Gastroesophageal sphincter (tissue), 4 donors: ENCODE measurements at regions not wholly inside any gene's neighbourhood (a gene's known extent, or its start where the extent isn't known, plus 50 kb on each side); places are given as distances from the start of the nearest gene placed in this dataset.

ENCODE experiments used
- ATAC-seq: fragments of 150-250 bp; one replicate; pipeline ENCODE4 v1.9.1; 2016; ENCODE audit warnings: mild to moderate bottlenecking, moderate library complexity
- H3K27ac ChIP-seq, 4 donors: fragments of 200-600 bp; sonication (generic) in 3 of 4; 1 replicate in 3 of 4; 2 replicates in 1 of 4; pipeline ENCODE4 v1.5.1; 2016 to 2019
- H3K27me3 ChIP-seq: fragments of 200-600 bp; sonication (generic); one replicate; pipeline ENCODE4 v1.5.1; 2019
- H3K36me3 ChIP-seq, 2 donors: fragments of 200-600 bp; sonication (generic); one replicate each; pipeline ENCODE4 v1.5.1; 2019; ENCODE audit warnings: control low read depth in 1 of 2
- H3K4me1 ChIP-seq, 3 donors: fragments of 200-600 bp; sonication (generic); 1 replicate in 2 of 3; 2 replicates in 1 of 3; pipeline ENCODE4 v1.5.1; 2016 to 2019; ENCODE audit warnings: control low read depth in 2 of 3
- H3K4me3 ChIP-seq, 2 donors: fragments of 200-600 bp; sonication (generic); one replicate each; pipeline ENCODE4 v1.5.1; 2019; ENCODE audit warnings: mild to moderate bottlenecking in 1 of 2, moderate library complexity in 1 of 2
- H3K9me3 ChIP-seq, 3 donors: fragments of 200-600 bp; sonication (generic); one replicate each; pipeline ENCODE4 v1.5.1; 2017 to 2019; ENCODE audit warnings: control low read depth in 2 of 3
- CTCF ChIP-seq, 4 experiments: fragments of 200-600 bp in 2 of 4; fragments of 450-650 bp in 2 of 4; sonication (generic) in 1 of 4; IDR thresholded peaks; one replicate each; pipeline ENCODE4 v1.5.1; 2017 to 2019; ENCODE audit warnings: antibody characterized with exemption in 4 of 4, mild to moderate bottlenecking in 2 of 4, moderate library complexity in 2 of 4
- EP300 ChIP-seq: sonication (generic); formaldehyde crosslinking; IDR thresholded peaks from one replicate; pipeline ENCODE4 v1.6.1; 2017; ENCODE audit warnings: antibody characterized with exemption, mild to moderate bottlenecking
- POLR2A ChIP-seq, 2 donors: fragments of 450-650 bp; IDR thresholded peaks; one replicate each; pipeline ENCODE4 v1.6.1; 2017; ENCODE audit warnings: antibody characterized with exemption in 2 of 2, mild to moderate bottlenecking in 2 of 2, moderate library complexity in 1 of 2
- POLR2AphosphoS5 ChIP-seq: sonication (generic); formaldehyde crosslinking; IDR thresholded peaks from one replicate; pipeline ENCODE4 v1.6.1; 2017; ENCODE audit warnings: antibody characterized with exemption
- WGBS, 2 donors: methylation state at CpG; one replicate each; pipeline ENCODE4 v1.1.5; 2018; ENCODE audit warnings: low coverage in 1 of 2; 5-methylcytosine and 5-hydroxymethylcytosine counted together

DNA sequence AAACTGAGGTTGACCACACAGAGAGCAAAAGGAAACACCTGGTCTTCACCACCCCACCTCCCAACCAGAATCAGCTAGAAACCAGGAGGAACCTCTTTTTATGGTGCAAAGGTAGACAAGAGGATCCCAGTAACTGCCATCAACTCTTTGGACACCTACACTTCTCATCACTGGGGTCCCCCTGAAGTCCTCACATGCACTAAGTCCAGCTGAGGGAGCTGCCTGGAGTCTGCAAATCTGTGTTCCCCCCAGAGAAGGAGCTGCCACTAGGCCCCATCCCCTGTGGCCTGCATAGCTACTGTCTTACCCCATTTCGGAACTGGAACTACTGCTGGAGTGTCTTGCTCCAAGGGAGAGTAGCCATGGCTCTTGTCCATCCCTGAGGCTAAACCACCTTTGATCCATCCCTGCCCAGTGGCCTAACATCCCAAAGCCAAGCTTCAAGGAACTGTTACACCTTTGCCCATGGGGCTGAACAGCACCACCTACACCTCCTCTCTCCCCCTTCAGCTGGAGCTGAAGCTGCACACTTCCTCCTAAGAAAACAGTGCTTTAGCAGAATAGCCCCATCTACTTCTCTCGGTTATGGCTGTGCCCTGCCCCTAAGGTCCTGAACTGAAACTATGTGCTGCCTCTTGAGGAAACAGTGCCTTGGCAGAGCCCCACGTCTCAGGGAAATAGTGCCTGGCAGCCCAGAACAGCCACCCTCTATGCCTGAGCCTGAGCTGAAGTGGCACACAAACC, 85.4 kb upstream of the CD53 start:
- Histone ChIP-seq H3K4me1 (no peaks in the 10 kb centered on the region), H3K9me3 (peaks cover 0 to 16% (median 0%) of the 10 kb centered on the region in 3 donors), H3K4me3 (no peak overlapping the region), H3K27ac (no peak overlapping the region), H3K36me3 (no peaks in the 10 kb centered on the region), H3K27me3 (peaks cover 19% of the 10 kb centered on the region)
- no peak for ATAC-seq
- WGBS, 2 donors, result 83% methylated on average over 1 of the region's 3 CpGs; no CpG with 5 or more reads in 1 of the 2 donors
- TF ChIP-seq CTCF (IDR thresholded peaks at IDR 0.05) (no peak), POLR2AphosphoS5 (no peak), EP300 (no peak), POLR2A (IDR thresholded peaks at IDR 0.05) (no peak)

GRCh38 chr1:110786802-110787327, 86.1 kb upstream of the CD53 start:
- no peak for TF ChIP-seq POLR2AphosphoS5
- Histone ChIP-seq H3K4me3 (no peak overlapping the region), H3K36me3 (no peaks in the 10 kb centered on the region), H3K27ac (no peak overlapping the region), H3K4me1 (no peaks in the 10 kb centered on the region), H3K27me3 (peaks cover 21% of the 10 kb centered on the region), H3K9me3 (peaks cover 0 to 16% (median 0%) of the 10 kb centered on the region in 3 donors)
- 60 to 65% methylated on average over 2 to 3 of the region's 3 CpGs for WGBS, 2 donors
- no peak for ATAC-seq

- Histone ChIP-seq H3K36me3 (no peaks in the 10 kb centered on the region), H3K4me1 (peaks cover 0 to 6% (median 0%) of the 10 kb centered on the region in 3 donors), H3K4me3 (no peak overlapping the region), H3K27me3 (peaks cover 25% of the 10 kb centered on the region), H3K27ac (no peak overlapping the region), H3K9me3 (peaks cover 0 to 16% (median 0%) of the 10 kb centered on the region in 3 donors)
- ATAC-seq, result no peak
- WGBS, 2 donors, result 61 to 62% methylated on average over 2 of the region's 2 CpGs
- no peak for TF ChIP-seq CTCF (IDR thresholded peaks at IDR 0.05)
- TF ChIP-seq POLR2AphosphoS5, result no peak
- TF ChIP-seq POLR2A (IDR thresholded peaks at IDR 0.05), result no peak
- no peak for TF ChIP-seq EP300
Observed at GRCh38 chr1:110785612-110786011, 87.3 kb upstream of the CD53 start.

DNA sequence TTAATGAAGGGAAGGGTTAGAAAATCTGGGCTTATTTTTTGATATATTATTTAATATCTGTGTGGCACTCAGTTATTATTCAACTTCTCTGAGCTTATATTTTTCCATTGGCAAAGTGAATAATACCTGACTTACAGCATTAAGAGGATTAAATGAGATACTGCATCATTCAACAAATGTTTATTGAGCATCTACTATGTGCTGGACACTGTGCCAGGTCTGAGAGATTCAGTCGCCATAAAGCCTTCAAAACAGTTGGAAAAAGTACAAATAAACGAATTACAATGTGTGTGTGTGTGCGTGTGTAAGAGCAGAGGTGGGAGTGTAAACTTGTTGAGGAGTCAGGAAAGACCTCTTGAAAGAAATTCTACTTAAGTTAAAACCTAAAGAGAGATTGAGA, 87.9 kb upstream of the CD53 start:
- H3K4me1 ChIP-seq, result peaks cover 0 to 7% (median 0%) of the 10 kb centered on the region in 3 donors
- H3K9me3 ChIP-seq, result peaks cover 0 to 16% (median 0%) of the 10 kb centered on the region in 3 donors
- H3K27ac ChIP-seq, result no peak overlapping the region
- no peak for ATAC-seq
- no peaks in the 10 kb centered on the region for H3K36me3 ChIP-seq
- TF ChIP-seq EP300, result no peak
- no peak for TF ChIP-seq POLR2A (IDR thresholded peaks at IDR 0.05)
- H3K4me3 ChIP-seq, result no peak overlapping the region
- WGBS, 2 donors, result 42 to 53% methylated on average over 3 of the region's 3 CpGs
- H3K27me3 ChIP-seq, result peaks cover 30% of the 10 kb centered on the region

- 0 to 25% methylated on average over 4 to 5 of the region's 5 CpGs for WGBS, 2 donors
- H3K9me3 ChIP-seq, result peaks cover 0 to 7% (median 0%) of the 10 kb centered on the region in 3 donors
- H3K4me1 ChIP-seq, result peaks cover 0 to 7% (median 0%) of the 10 kb centered on the region in 3 donors
- H3K4me3 ChIP-seq, result no peak overlapping the region
- ATAC-seq, result peak; percentile 36
- no peaks in the 10 kb centered on the region for H3K36me3 ChIP-seq
- no peak overlapping the region for H3K27ac ChIP-seq
- peaks cover 47% of the 10 kb centered on the region for H3K27me3 ChIP-seq
- TF ChIP-seq POLR2A (IDR thresholded peaks at IDR 0.05) (no peak), CTCF (IDR thresholded peaks at IDR 0.05) (peak; percentile 67 to 89 (median 72)), EP300 (no peak), POLR2AphosphoS5 (no peak)
Observed at GRCh38 chr1:110783292-110783918, 89.5 kb upstream of the CD53 start.
